Psoas muscle (tissue), 7 donors: ENCODE measurements at regions not wholly inside any gene's neighbourhood (a gene's known extent, or its start where the extent isn't known, plus 50 kb on each side); places are given as distances from the start of the nearest gene placed in this dataset.

Experiments used
- ATAC-seq, 4 donors: fragments of 200-7000 bp; cut with Tn5 transposase; one replicate each; pipeline ENCODE4 v1.9.1; 2020; ENCODE audit warnings: moderate library complexity in 3 of 4, mild to moderate bottlenecking in 2 of 4
- DNase-seq, 2 donors: peaks; one replicate each; pipeline ENCODE4 v3.0.0-alpha.2; 2020
- H3K27ac ChIP-seq: fragments of 200-600 bp; one replicate; pipeline ENCODE4 v1.8.0; 2022
- H3K27me3 ChIP-seq, 3 donors: fragments of 200-600 bp in 1 of 3; one replicate each; pipeline versions ENCODE4 v1.6.1 to v1.8.0; 2013 to 2022; ENCODE audit warnings: low read length in 2 of 3, mild to moderate bottlenecking in 2 of 3, moderate library complexity in 1 of 3; ENCODE audit not compliant: insufficient read depth in 3 of 3
- H3K36me3 ChIP-seq, 2 donors: fragments of 200-600 bp in 1 of 2; one replicate each; pipeline versions ENCODE4 v1.6.1 to v1.8.0; 2013 to 2022; ENCODE audit warnings: low read depth in 1 of 2, mild to moderate bottlenecking in 1 of 2, moderate library complexity in 1 of 2; ENCODE audit not compliant: insufficient read depth in 1 of 2
- H3K4me1 ChIP-seq: fragments of 200-600 bp; one replicate; pipeline ENCODE4 v1.8.0; 2022
- H3K4me3 ChIP-seq: fragments of 200-600 bp; one replicate; pipeline ENCODE4 v1.8.0; 2022; ENCODE audit warnings: mild to moderate bottlenecking
- H3K9me3 ChIP-seq: fragments of 200-600 bp; one replicate; pipeline ENCODE4 v1.8.0; 2022
- CTCF ChIP-seq: fragments of 200-600 bp; IDR thresholded peaks from one replicate; pipeline ENCODE4 v1.8.0; 2022; ENCODE audit warnings: antibody characterized with exemption
- WGBS, 3 donors: extraction: QIAGEN DNeasy Blood & Tissue Kit; methylation state at CpG; one replicate each; pipeline versions ENCODE4 v1.1.6 to v1.1.7; 2013; 5-methylcytosine and 5-hydroxymethylcytosine counted together
- intact Hi-C, 2 donors: fragments of 100-400 bp; cut with DNase I; formaldehyde crosslinking; loops; one replicate each; pipeline versions ENCODE4 v1.11.0 to v1.14.2; 2022
- donor health status: healthy with polysubstance abuse.
- donor health status: DM: no; HTN: no; CAD: no; lungs with moderate emphysema.
- donor health status: Bipolar disorder and iron deficiency.
- donor health status: healthy.
- donor health status: DM: yes; HTN: yes; CAD: no.
- donor health status: DM: no; HTN: no; CAD: no.
- donor health status: DM: yes; HTN: yes; CAD: no.

- no peak for ATAC-seq
- DNase-seq = no peak
- 82 to 94% (median 91%) methylated on average over 5 of the region's 5 CpGs for WGBS, 3 donors
- Histone ChIP-seq H3K4me1 (no peaks in the 10 kb centered on the region), H3K9me3 (no peaks in the 10 kb centered on the region), H3K36me3 (no peaks in the 10 kb centered on the region), H3K27ac (no peak overlapping the region), H3K27me3 (no peaks in the 10 kb centered on the region), H3K4me3 (no peak overlapping the region)
- TF ChIP-seq CTCF = no peak
- intact Hi-C loops = no loop called here
Measured at GRCh38 chr5:138665261-138665660, 88.0 kb upstream of the CTNNA1 start.

- Histone ChIP-seq H3K36me3 (no peaks in the 10 kb centered on the region), H3K27ac (no peak overlapping the region), H3K4me1 (no peaks in the 10 kb centered on the region), H3K4me3 (no peak overlapping the region), H3K27me3 (no peaks in the 10 kb centered on the region), H3K9me3 (no peaks in the 10 kb centered on the region)
- ATAC-seq = no peak
- no peak for TF ChIP-seq CTCF
- intact Hi-C loops = no loop called here
- WGBS, 3 donors = 79 to 85% (median 80%) methylated on average over 9 of the region's 9 CpGs
- no peak for DNase-seq
Measured at GRCh38 chr5:138664276-138664943, 88.8 kb upstream of the CTNNA1 start.

- H3K27me3 ChIP-seq = no peaks in the 10 kb centered on the region
- no peak overlapping the region for H3K27ac ChIP-seq
- H3K4me1 ChIP-seq = no peaks in the 10 kb centered on the region
- H3K9me3 ChIP-seq = no peaks in the 10 kb centered on the region
- no peak for DNase-seq
- 37 to 48% (median 46%) methylated on average over 4 of the region's 4 CpGs for WGBS, 3 donors
- H3K4me3 ChIP-seq = no peak overlapping the region
- intact Hi-C loops = no loop called here
- H3K36me3 ChIP-seq = no peaks in the 10 kb centered on the region
- ATAC-seq = no peak
- no peak for TF ChIP-seq CTCF
Measured at GRCh38 chr5:138663561-138663960, 88.4 kb upstream of the HSPA9 start.

GRCh38 chr5:138663009-138663408 lies 87.8 kb upstream of the HSPA9 start:
- DNase-seq = no peak
- Histone ChIP-seq H3K27ac (no peak overlapping the region), H3K36me3 (no peaks in the 10 kb centered on the region), H3K4me3 (no peak overlapping the region), H3K4me1 (no peaks in the 10 kb centered on the region), H3K9me3 (no peaks in the 10 kb centered on the region), H3K27me3 (no peaks in the 10 kb centered on the region)
- no peak for ATAC-seq
- intact Hi-C loops = no loop called here
- no peak for TF ChIP-seq CTCF
- WGBS, 3 donors = 71 to 76% (median 76%) methylated on average over 5 of the region's 5 CpGs

- H3K9me3 ChIP-seq = no peaks in the 10 kb centered on the region
- H3K27me3 ChIP-seq = no peaks in the 10 kb centered on the region
- intact Hi-C loops = no loop called here
- H3K27ac ChIP-seq = no peak overlapping the region
- TF ChIP-seq CTCF = no peak
- DNase-seq (no peak), ATAC-seq (no peak)
- no peak overlapping the region for H3K4me3 ChIP-seq
- WGBS, 3 donors = 85 to 90% (median 87%) methylated on average over 6 of the region's 6 CpGs
- H3K4me1 ChIP-seq = no peaks in the 10 kb centered on the region
- H3K36me3 ChIP-seq = no peaks in the 10 kb centered on the region
Measured at GRCh38 chr5:138662599-138662998, 87.4 kb upstream of the HSPA9 start.
